ENCODE measurements at regions not wholly inside any gene's neighbourhood (a gene's known extent, or its start where the extent isn't known, plus 50 kb on each side); places are given as distances from the start of the nearest gene placed in this dataset.

GRCh38 chrX:69238887-69239231, 73.6 kb upstream of the PJA1 start:
- no peak for TF ChIP-seq CTCF (IDR thresholded peaks at IDR 0.05; ENCODE audit: low read depth, low read length, missing control alignments)
- H3K4me3 ChIP-seq (replicated peaks; ENCODE audit: low read depth, low read length), result no peak overlapping the region
- no peak for DNase-seq (ENCODE audit: extremely low read depth, low read depth)

GRCh38 chrX:69238114-69238886, 73.0 kb upstream of the PJA1 start:
- no peak for DNase-seq (ENCODE audit: extremely low read depth, low read depth)
- no peak for TF ChIP-seq CTCF (IDR thresholded peaks at IDR 0.05; ENCODE audit: low read depth, low read length, missing control alignments)

GRCh38 chrX:69237236-69237635, 72.0 kb upstream of the PJA1 start:
- TF ChIP-seq CTCF (IDR thresholded peaks at IDR 0.05; ENCODE audit: low read depth, low read length, missing control alignments), result no peak
- no peak overlapping the region for H3K4me3 ChIP-seq (replicated peaks; ENCODE audit: low read depth, low read length)
- no peak for DNase-seq (ENCODE audit: extremely low read depth, low read depth)

More at GRCh38 chrX:69238114-69238886, 73.0 kb upstream of the PJA1 start:
- H3K4me3 ChIP-seq (replicated peaks; ENCODE audit: low read depth, low read length), result no peak overlapping the region

GRCh38 chrX:69236641-69237040, 71.4 kb upstream of the PJA1 start:
- DNase-seq (ENCODE audit: extremely low read depth, low read depth), result no peak
- TF ChIP-seq CTCF (IDR thresholded peaks at IDR 0.05; ENCODE audit: low read depth, low read length, missing control alignments), result no peak
- H3K4me3 ChIP-seq (replicated peaks; ENCODE audit: low read depth, low read length), result no peak overlapping the region

GRCh38 chrX:69234624-69235023, 69.4 kb upstream of the PJA1 start:
- DNase-seq (ENCODE audit: extremely low read depth, low read depth), result no peak
- TF ChIP-seq CTCF (IDR thresholded peaks at IDR 0.05; ENCODE audit: low read depth, low read length, missing control alignments), result no peak
- no peak overlapping the region for H3K4me3 ChIP-seq (replicated peaks; ENCODE audit: low read depth, low read length)

- TF ChIP-seq CTCF (IDR thresholded peaks at IDR 0.05; ENCODE audit: low read depth, low read length, missing control alignments), result no peak
- H3K4me3 ChIP-seq (replicated peaks; ENCODE audit: low read depth, low read length), result no peak overlapping the region
- DNase-seq (ENCODE audit: extremely low read depth, low read depth), result no peak
Measured at GRCh38 chrX:69232945-69233344, 67.7 kb upstream of the PJA1 start.

GRCh38 chrX:69231903-69232302, 66.7 kb upstream of the PJA1 start:
- H3K4me3 ChIP-seq (replicated peaks; ENCODE audit: low read depth, low read length), result no peak overlapping the region
- TF ChIP-seq CTCF (IDR thresholded peaks at IDR 0.05; ENCODE audit: low read depth, low read length, missing control alignments), result no peak
- DNase-seq (ENCODE audit: extremely low read depth, low read depth), result no peak

Data from HFF-Myc (cell line).